ENCODE measurements at regions not wholly inside any gene's neighbourhood (a gene's known extent, or its start where the extent isn't known, plus 50 kb on each side); places are given as distances from the start of the nearest gene placed in this dataset.
A peak's percentile ranks its signal among the peaks of the same experiment; 100 is the strongest.

GRCh38 chr12:33304176-33304575 is 135.4 kb downstream of the SYT10 start:
- TF ChIP-seq MAX (IDR thresholded peaks at IDR 0.05) (no peak), NFIC (IDR thresholded peaks at IDR 0.05) (no peak), ZBTB7A (IDR thresholded peaks at IDR 0.05; ENCODE audit: low read depth) (no peak), YY1 (IDR thresholded peaks at IDR 0.05; ENCODE audit: low read depth) (no peak), EP300 (IDR thresholded peaks at IDR 0.05; ENCODE audit: borderline replicate concordance) (no peak), TCF12 (IDR thresholded peaks at IDR 0.05; ENCODE audit: low read depth) (no peak)
- TF ChIP-seq, protein P1, sequence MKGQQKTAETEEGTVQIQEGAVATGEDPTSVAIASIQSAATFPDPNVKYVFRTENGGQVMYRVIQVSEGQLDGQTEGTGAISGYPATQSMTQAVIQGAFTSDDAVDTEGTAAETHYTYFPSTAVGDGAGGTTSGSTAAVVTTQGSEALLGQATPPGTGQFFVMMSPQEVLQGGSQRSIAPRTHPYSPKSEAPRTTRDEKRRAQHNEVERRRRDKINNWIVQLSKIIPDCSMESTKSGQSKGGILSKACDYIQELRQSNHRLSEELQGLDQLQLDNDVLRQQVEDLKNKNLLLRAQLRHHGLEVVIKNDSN (IDR thresholded peaks at IDR 0.05) = no peak

GRCh38 chr12:33296529-33296928 is 143.1 kb downstream of the SYT10 start:
- TF ChIP-seq RAD21 (IDR thresholded peaks at IDR 0.05; ENCODE audit: low read depth) = 0 out of 2 replicates have a peak, but pooled peaks have one; percentile 2
- no peak for TF ChIP-seq ZBTB7A (IDR thresholded peaks at IDR 0.05; ENCODE audit: low read depth)

DNA sequence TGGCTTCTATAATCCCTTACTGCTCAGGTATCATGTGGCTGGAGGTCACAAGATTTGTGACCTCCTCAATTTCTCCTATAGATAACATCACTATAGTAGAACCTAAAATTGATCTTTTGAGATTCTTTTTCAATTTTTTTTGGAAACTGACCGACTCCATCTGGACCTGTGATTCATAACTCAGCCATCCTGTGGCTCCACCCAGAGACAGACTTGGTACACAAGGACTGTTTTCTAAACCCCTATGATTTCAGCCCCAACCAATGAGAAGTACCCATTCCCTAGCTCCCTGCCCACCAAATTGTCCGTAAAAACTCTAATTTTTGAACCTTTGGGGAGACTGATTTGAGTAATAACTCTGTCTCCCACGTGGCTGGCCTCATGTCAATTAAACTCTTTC is 148.9 kb downstream of the SYT10 start:
- no peak for TF ChIP-seq MAX (IDR thresholded peaks at IDR 0.05)
- no peak for TF ChIP-seq NFIC (IDR thresholded peaks at IDR 0.05)
- no peak for TF ChIP-seq ZBTB7A (IDR thresholded peaks at IDR 0.05; ENCODE audit: low read depth)
- TF ChIP-seq, protein P1 (IDR thresholded peaks at IDR 0.05) = no peak
- TF ChIP-seq CEBPB (IDR thresholded peaks at IDR 0.05) = no peak
- no peak for TF ChIP-seq FOXM1 (IDR thresholded peaks at IDR 0.05; ENCODE audit: borderline replicate concordance, low read depth)
- TF ChIP-seq RAD21 (IDR thresholded peaks at IDR 0.05; ENCODE audit: low read depth) = no peak
- TF ChIP-seq EGR1 (IDR thresholded peaks at IDR 0.05) = no peak

GRCh38 chr12:33283054-33283453 is 156.6 kb downstream of the SYT10 start:
- no peak for TF ChIP-seq FOXM1 (IDR thresholded peaks at IDR 0.05; ENCODE audit: borderline replicate concordance, low read depth)
- no peak for TF ChIP-seq MAX (IDR thresholded peaks at IDR 0.05)
- TF ChIP-seq TCF12 (IDR thresholded peaks at IDR 0.05; ENCODE audit: low read depth) = no peak
- TF ChIP-seq CEBPB (IDR thresholded peaks at IDR 0.05) = no peak
- TF ChIP-seq NFIC (IDR thresholded peaks at IDR 0.05) = no peak
- TF ChIP-seq CREB1 (IDR thresholded peaks at IDR 0.05; ENCODE audit: low read depth) = no peak
- no peak for TF ChIP-seq EP300 (IDR thresholded peaks at IDR 0.05; ENCODE audit: borderline replicate concordance)
- no peak for TF ChIP-seq YY1 (IDR thresholded peaks at IDR 0.05; ENCODE audit: low read depth)
- no peak for TF ChIP-seq EGR1 (IDR thresholded peaks at IDR 0.05)
- TF ChIP-seq RAD21 (IDR thresholded peaks at IDR 0.05; ENCODE audit: low read depth) = no peak
- TF ChIP-seq TAF1 (IDR thresholded peaks at IDR 0.05; ENCODE audit: low read depth) = no peak
- no peak for TF ChIP-seq REST (IDR thresholded peaks at IDR 0.05; ENCODE audit: low read depth)
- no peak for TF ChIP-seq ZBTB7A (IDR thresholded peaks at IDR 0.05; ENCODE audit: low read depth)
- TF ChIP-seq TEAD4 (IDR thresholded peaks at IDR 0.05) = no peak

GRCh38 chr12:33277376-33277775 is 162.2 kb downstream of the SYT10 start:
- TF ChIP-seq FOXM1 (IDR thresholded peaks at IDR 0.05; ENCODE audit: borderline replicate concordance, low read depth) (no peak), CEBPB (IDR thresholded peaks at IDR 0.05) (no peak), TEAD4 (IDR thresholded peaks at IDR 0.05) (no peak), YY1 (IDR thresholded peaks at IDR 0.05; ENCODE audit: low read depth) (no peak), MAX (IDR thresholded peaks at IDR 0.05) (no peak), CREB1 (IDR thresholded peaks at IDR 0.05; ENCODE audit: low read depth) (no peak), EGR1 (IDR thresholded peaks at IDR 0.05) (no peak), ZBTB7A (IDR thresholded peaks at IDR 0.05; ENCODE audit: low read depth) (no peak), TCF12 (IDR thresholded peaks at IDR 0.05; ENCODE audit: low read depth) (no peak), TAF1 (IDR thresholded peaks at IDR 0.05; ENCODE audit: low read depth) (no peak), NFIC (IDR thresholded peaks at IDR 0.05) (no peak), EP300 (IDR thresholded peaks at IDR 0.05; ENCODE audit: borderline replicate concordance) (no peak), RAD21 (IDR thresholded peaks at IDR 0.05; ENCODE audit: low read depth) (no peak), REST (IDR thresholded peaks at IDR 0.05; ENCODE audit: low read depth) (no peak)
- TF ChIP-seq, protein P1 (IDR thresholded peaks at IDR 0.05) = no peak
